ENCODE measurements at regions not wholly inside any gene's neighbourhood (a gene's known extent, or its start where the extent isn't known, plus 50 kb on each side); places are given as distances from the start of the nearest gene placed in this dataset.

GRCh38 chr5:129228577-129228976 lies 134.0 kb downstream of the ISOC1 start:
- H3K9me3 ChIP-seq (ENCODE audit: control insufficient read depth, insufficient read depth, low read depth, low read length): no peaks in the 10 kb centered on the region
- no peaks in the 10 kb centered on the region for H3K4me1 ChIP-seq (ENCODE audit: control insufficient read depth, insufficient read depth, low read length)
- ChIA-PET CTCF (no interaction called here), POLR2A (no interaction called here)
- H3K36me3 ChIP-seq (ENCODE audit: control insufficient read depth in 2 of 2, insufficient read depth in 1 of 2, low read length in 2 of 2): no peaks in the 10 kb centered on the region
- H3K4me3 ChIP-seq (ENCODE audit: low read depth, low read length): no peak overlapping the region
- no peak overlapping the region for H3K27ac ChIP-seq (ENCODE audit: extremely low read depth, low read depth, low read length)
- TF ChIP-seq ZNF146 (tag by site-specific recombination; IDR thresholded peaks at IDR 0.05) (no peak), PRDM1 (tag by site-specific recombination; IDR thresholded peaks at IDR 0.05) (peak; percentile 18; the same call in 1 of the 2 replicates), ZNF362 (tag by site-specific recombination; IDR thresholded peaks at IDR 0.05) (no peak), ZBTB48 (tag by site-specific recombination; IDR thresholded peaks at IDR 0.05) (no peak), SALL2 (tag by site-specific recombination; IDR thresholded peaks at IDR 0.05; ENCODE audit: borderline replicate concordance) (no peak)
- TF ChIP-seq, protein P1, sequence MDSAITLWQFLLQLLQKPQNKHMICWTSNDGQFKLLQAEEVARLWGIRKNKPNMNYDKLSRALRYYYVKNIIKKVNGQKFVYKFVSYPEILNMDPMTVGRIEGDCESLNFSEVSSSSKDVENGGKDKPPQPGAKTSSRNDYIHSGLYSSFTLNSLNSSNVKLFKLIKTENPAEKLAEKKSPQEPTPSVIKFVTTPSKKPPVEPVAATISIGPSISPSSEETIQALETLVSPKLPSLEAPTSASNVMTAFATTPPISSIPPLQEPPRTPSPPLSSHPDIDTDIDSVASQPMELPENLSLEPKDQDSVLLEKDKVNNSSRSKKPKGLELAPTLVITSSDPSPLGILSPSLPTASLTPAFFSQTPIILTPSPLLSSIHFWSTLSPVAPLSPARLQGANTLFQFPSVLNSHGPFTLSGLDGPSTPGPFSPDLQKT (IDR thresholded peaks at IDR 0.05; ENCODE audit: borderline replicate concordance, low read depth, low read length): no peak

DNA sequence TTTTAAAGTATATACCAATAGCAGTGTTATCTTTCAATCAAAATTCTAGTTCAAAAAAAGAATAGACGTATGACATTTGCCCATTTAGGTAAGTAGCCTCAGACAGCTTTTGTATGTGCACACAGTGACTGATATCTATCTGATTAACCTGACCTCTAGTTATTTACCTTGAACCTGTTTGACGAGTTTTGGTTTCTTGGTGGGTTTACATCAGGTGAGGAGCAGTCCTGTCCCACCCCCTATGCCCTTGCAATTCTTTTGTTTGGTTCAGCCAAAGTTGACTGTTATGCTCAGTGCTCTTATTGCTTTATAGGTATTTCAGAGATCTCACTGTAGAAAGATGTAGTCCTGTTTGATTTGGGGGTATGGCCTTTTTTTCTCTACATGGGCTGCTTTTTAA lies 147.2 kb downstream of the ISOC1 start:
- TF ChIP-seq ZNF530 (tag by site-specific recombination; IDR thresholded peaks at IDR 0.05; ENCODE audit: low read depth): no peak
- no peak for TF ChIP-seq ZFP37 (tag by site-specific recombination; IDR thresholded peaks at IDR 0.05)
- no peak for TF ChIP-seq ZXDB (tag by site-specific recombination; IDR thresholded peaks at IDR 0.05)
- TF ChIP-seq ZNF645 (tag by site-specific recombination; IDR thresholded peaks at IDR 0.05): no peak
- no peak for TF ChIP-seq GLI2 (tag by site-specific recombination; IDR thresholded peaks at IDR 0.05; ENCODE audit: borderline replicate concordance, low read depth)
- no peak for TF ChIP-seq OSR2 (tag by site-specific recombination; IDR thresholded peaks at IDR 0.05)
- TF ChIP-seq ZNF19 (tag by site-specific recombination; IDR thresholded peaks at IDR 0.05; ENCODE audit: low read depth): no peak
- no peak for TF ChIP-seq ZNF292 (tag by site-specific recombination; IDR thresholded peaks at IDR 0.05; ENCODE audit: borderline replicate concordance, low read depth)
- no peak for TF ChIP-seq ZNF768 (tag by site-specific recombination; IDR thresholded peaks at IDR 0.05)
- no peak for TF ChIP-seq ZFP3 (tag by site-specific recombination; IDR thresholded peaks at IDR 0.05; ENCODE audit: low read depth)
- no peak for TF ChIP-seq ZBTB20 (tag by site-specific recombination; IDR thresholded peaks at IDR 0.05)
- POLR2A ChIA-PET: no interaction called here

GRCh38 chr5:129243039-129243438 lies 148.5 kb downstream of the ISOC1 start:
- no peaks in the 10 kb centered on the region for H3K36me3 ChIP-seq (ENCODE audit: control insufficient read depth in 2 of 2, insufficient read depth in 1 of 2, low read length in 2 of 2)
- POLR2A ChIA-PET: no interaction called here
- H3K4me3 ChIP-seq (ENCODE audit: low read depth, low read length): no peak overlapping the region
- no peaks in the 10 kb centered on the region for H3K9me3 ChIP-seq (ENCODE audit: control insufficient read depth, insufficient read depth, low read depth, low read length)
- CTCF ChIA-PET: no interaction called here
- no peaks in the 10 kb centered on the region for H3K4me1 ChIP-seq (ENCODE audit: control insufficient read depth, insufficient read depth, low read length)
- no peak overlapping the region for H3K27ac ChIP-seq (ENCODE audit: extremely low read depth, low read depth, low read length)
- TF ChIP-seq, protein P2, sequence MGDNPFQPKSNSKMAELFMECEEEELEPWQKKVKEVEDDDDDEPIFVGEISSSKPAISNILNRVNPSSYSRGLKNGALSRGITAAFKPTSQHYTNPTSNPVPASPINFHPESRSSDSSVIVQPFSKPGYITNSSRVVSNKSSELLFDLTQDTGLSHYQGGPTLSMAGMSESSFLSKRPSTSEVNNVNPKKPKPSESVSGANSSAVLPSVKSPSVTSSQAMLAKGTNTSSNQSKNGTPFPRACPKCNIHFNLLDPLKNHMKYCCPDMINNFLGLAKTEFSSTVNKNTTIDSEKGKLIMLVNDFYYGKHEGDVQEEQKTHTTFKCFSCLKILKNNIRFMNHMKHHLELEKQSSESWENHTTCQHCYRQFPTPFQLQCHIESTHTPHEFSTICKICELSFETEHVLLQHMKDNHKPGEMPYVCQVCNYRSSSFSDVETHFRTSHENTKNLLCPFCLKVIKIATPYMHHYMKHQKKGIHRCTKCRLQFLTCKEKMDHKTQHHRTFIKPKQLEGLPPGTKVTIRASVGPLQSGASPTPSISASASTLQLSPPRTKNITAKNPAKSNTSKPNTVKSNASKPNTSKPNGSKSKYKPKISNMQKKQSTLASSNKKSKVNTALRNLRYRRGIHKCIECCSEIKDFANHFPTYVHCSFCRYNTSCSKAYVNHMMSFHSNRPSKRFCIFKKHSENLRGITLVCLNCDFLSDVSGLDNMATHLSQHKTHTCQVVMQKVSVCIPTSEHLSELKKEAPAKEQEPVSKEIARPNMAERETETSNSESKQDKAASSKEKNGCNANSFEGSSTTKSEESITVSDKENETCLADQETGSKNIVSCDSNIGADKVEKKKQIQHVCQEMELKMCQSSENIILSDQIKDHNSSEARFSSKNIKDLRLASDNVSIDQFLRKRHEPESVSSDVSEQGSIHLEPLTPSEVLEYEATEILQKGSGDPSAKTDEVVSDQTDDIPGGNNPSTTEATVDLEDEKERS (tag by site-specific recombination; IDR thresholded peaks at IDR 0.05): no peak
- TF ChIP-seq ZNF664 (tag by site-specific recombination; IDR thresholded peaks at IDR 0.05) (no peak), MYNN (tag by site-specific recombination; IDR thresholded peaks at IDR 0.05; ENCODE audit: borderline replicate concordance) (no peak), ZNF140 (tag by site-specific recombination; IDR thresholded peaks at IDR 0.05) (no peak), SP2 (tag by site-specific recombination; IDR thresholded peaks at IDR 0.05) (no peak), ZSCAN16 (tag by site-specific recombination; IDR thresholded peaks at IDR 0.05) (no peak), ZSCAN23 (tag by site-specific recombination; IDR thresholded peaks at IDR 0.05) (no peak), IKZF3 (tag by site-specific recombination; IDR thresholded peaks at IDR 0.05) (no peak)

More for the DNA sequence above, 147.2 kb downstream of the ISOC1 start:
- H3K36me3 ChIP-seq (ENCODE audit: control insufficient read depth in 2 of 2, insufficient read depth in 1 of 2, low read length in 2 of 2): no peaks in the 10 kb centered on the region
- H3K4me3 ChIP-seq (ENCODE audit: low read depth, low read length): no peak overlapping the region
- no peaks in the 10 kb centered on the region for H3K9me3 ChIP-seq (ENCODE audit: control insufficient read depth, insufficient read depth, low read depth, low read length)
- CTCF ChIA-PET: no interaction called here
- no peak overlapping the region for H3K27ac ChIP-seq (ENCODE audit: extremely low read depth, low read depth, low read length)
- no peaks in the 10 kb centered on the region for H3K4me1 ChIP-seq (ENCODE audit: control insufficient read depth, insufficient read depth, low read length)

Measured in HEK293 (cell line).